ENCODE measurements at regions not wholly inside any gene's neighbourhood (a gene's known extent, or its start where the extent isn't known, plus 50 kb on each side); places are given as distances from the start of the nearest gene placed in this dataset.

- TF ChIP-seq USF1 (IDR thresholded peaks at IDR 0.05), result no peak
- TF ChIP-seq RAD21 (IDR thresholded peaks at IDR 0.05; ENCODE audit: low read depth), result no peak
- TF ChIP-seq TEAD4 (IDR thresholded peaks at IDR 0.05), result no peak
- TF ChIP-seq TCF12 (IDR thresholded peaks at IDR 0.05; ENCODE audit: low read depth), result no peak
- no peak for TF ChIP-seq CEBPB (IDR thresholded peaks at IDR 0.05)
- TF ChIP-seq MAX (IDR thresholded peaks at IDR 0.05), result no peak
- TF ChIP-seq EGR1 (IDR thresholded peaks at IDR 0.05), result no peak
- no peak for TF ChIP-seq TAF1 (IDR thresholded peaks at IDR 0.05; ENCODE audit: low read depth)
- no peak for TF ChIP-seq YY1 (IDR thresholded peaks at IDR 0.05; ENCODE audit: low read depth)
- no peak for TF ChIP-seq FOXM1 (IDR thresholded peaks at IDR 0.05; ENCODE audit: borderline replicate concordance, low read depth)
- no peak for TF ChIP-seq EP300 (IDR thresholded peaks at IDR 0.05; ENCODE audit: borderline replicate concordance)
- no peak for TF ChIP-seq REST (IDR thresholded peaks at IDR 0.05; ENCODE audit: low read depth)
- TF ChIP-seq CREB1 (IDR thresholded peaks at IDR 0.05; ENCODE audit: low read depth), result no peak
Measured at GRCh38 chr5:142461028-142461590, 136.3 kb upstream of the SPRY4 start.

- TF ChIP-seq NFIC (IDR thresholded peaks at IDR 0.05), result no peak
- peak; percentile 84 for TF ChIP-seq REST (IDR thresholded peaks at IDR 0.05; ENCODE audit: low read depth)
Measured at GRCh38 chr5:142459209-142459608, 134.4 kb upstream of the SPRY4 start.

GRCh38 chr5:142455856-142456255, 131.0 kb upstream of the SPRY4 start:
- TF ChIP-seq MAX (IDR thresholded peaks at IDR 0.05) (no peak), RAD21 (IDR thresholded peaks at IDR 0.05; ENCODE audit: low read depth) (no peak), FOXM1 (IDR thresholded peaks at IDR 0.05; ENCODE audit: borderline replicate concordance, low read depth) (no peak), USF1 (IDR thresholded peaks at IDR 0.05) (no peak), YY1 (IDR thresholded peaks at IDR 0.05; ENCODE audit: low read depth) (no peak), TCF12 (IDR thresholded peaks at IDR 0.05; ENCODE audit: low read depth) (no peak), NFIC (IDR thresholded peaks at IDR 0.05) (no peak), TEAD4 (IDR thresholded peaks at IDR 0.05) (no peak), REST (IDR thresholded peaks at IDR 0.05; ENCODE audit: low read depth) (no peak), CREB1 (IDR thresholded peaks at IDR 0.05; ENCODE audit: low read depth) (no peak), TAF1 (IDR thresholded peaks at IDR 0.05; ENCODE audit: low read depth) (no peak), EP300 (IDR thresholded peaks at IDR 0.05; ENCODE audit: borderline replicate concordance) (no peak), CEBPB (IDR thresholded peaks at IDR 0.05) (no peak), EGR1 (IDR thresholded peaks at IDR 0.05) (no peak), ZBTB7A (IDR thresholded peaks at IDR 0.05; ENCODE audit: low read depth) (no peak)

GRCh38 chr5:142453932-142454331, 129.1 kb upstream of the SPRY4 start:
- TF ChIP-seq TAF1 (IDR thresholded peaks at IDR 0.05; ENCODE audit: low read depth), result no peak
- no peak for TF ChIP-seq YY1 (IDR thresholded peaks at IDR 0.05; ENCODE audit: low read depth)

- TF ChIP-seq CEBPB (IDR thresholded peaks at IDR 0.05) (no peak), EGR1 (IDR thresholded peaks at IDR 0.05) (no peak), CREB1 (IDR thresholded peaks at IDR 0.05; ENCODE audit: low read depth) (no peak), YY1 (IDR thresholded peaks at IDR 0.05; ENCODE audit: low read depth) (no peak), REST (IDR thresholded peaks at IDR 0.05; ENCODE audit: low read depth) (no peak), FOXM1 (IDR thresholded peaks at IDR 0.05; ENCODE audit: borderline replicate concordance, low read depth) (no peak), TCF12 (IDR thresholded peaks at IDR 0.05; ENCODE audit: low read depth) (no peak), TAF1 (IDR thresholded peaks at IDR 0.05; ENCODE audit: low read depth) (no peak), EP300 (IDR thresholded peaks at IDR 0.05; ENCODE audit: borderline replicate concordance) (no peak), NFIC (IDR thresholded peaks at IDR 0.05) (no peak), MAX (IDR thresholded peaks at IDR 0.05) (no peak), USF1 (IDR thresholded peaks at IDR 0.05) (no peak), TEAD4 (IDR thresholded peaks at IDR 0.05) (no peak), ZBTB7A (IDR thresholded peaks at IDR 0.05; ENCODE audit: low read depth) (no peak), RAD21 (IDR thresholded peaks at IDR 0.05; ENCODE audit: low read depth) (no peak)
Measured at GRCh38 chr5:142450419-142450818, 125.6 kb upstream of the SPRY4 start.
